NCI-H526 treated with DMSO at 0.1 percent for 48 hours (cell line): ENCODE measurements at regions not wholly inside any gene's neighbourhood (a gene's known extent, or its start where the extent isn't known, plus 50 kb on each side); places are given as distances from the start of the nearest gene placed in this dataset.

Experiments used
- DNase-seq: peaks from one replicate; lab custom pipeline; 2025; lab: John Stamatoyannopoulos, UW

DNA sequence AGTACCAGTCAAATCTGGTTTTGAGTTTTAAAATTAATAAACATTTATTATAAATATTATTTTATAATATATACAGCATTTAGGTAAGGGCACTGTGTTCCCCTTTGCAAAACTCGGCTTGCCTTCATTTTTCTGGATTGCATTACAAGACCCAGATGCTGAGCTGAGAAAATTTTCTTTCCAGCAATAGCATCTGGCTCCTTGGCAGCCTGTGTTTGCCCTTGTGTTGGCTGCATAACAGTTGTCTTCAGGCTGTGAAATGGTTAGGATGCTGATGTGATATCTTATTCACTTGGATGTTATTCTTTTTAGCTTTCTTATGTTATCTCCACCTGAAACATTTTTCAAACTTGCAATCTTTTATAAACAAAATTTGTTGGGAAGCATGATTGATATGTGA lies 784.4 kb downstream of the DACH1 start:
- no peak for DNase-seq

DNA sequence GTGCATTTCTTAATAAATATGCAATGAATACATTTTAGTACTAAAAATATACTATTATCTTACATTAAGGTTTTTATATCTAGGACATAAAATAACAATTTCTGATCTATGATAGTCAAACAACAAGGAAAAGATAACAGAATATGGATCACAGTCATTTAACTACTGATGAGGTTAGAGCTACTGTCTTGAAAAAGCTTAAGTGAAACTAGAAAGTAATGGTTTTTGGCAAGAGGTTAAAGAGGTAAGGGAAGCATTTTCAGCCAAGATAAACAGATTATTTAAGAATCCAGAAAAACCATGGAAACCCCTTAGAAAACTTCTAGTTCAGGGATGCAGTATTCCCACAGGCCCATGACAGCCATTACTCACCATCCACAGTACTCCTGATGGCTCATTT lies 787.4 kb downstream of the DACH1 start:
- DNase-seq = no peak

DNA sequence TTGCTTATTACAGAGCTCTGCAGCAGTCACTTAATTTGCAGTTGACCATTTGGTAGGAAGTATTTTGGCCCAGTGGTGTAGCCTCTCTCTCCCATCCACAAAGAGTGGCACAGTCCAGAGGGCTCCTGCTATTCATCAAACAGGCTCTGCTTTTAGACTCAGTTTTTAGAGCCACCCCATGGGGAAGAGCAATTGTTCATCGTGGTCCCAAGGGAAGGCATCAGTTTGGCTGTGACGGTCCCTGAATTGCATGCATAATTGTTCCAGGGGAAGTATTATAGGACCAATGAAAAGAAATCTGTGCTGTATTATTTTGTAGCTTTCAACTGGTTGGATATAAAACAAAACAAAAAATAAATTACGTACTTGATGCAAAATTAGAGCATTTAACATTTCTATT lies 799.0 kb downstream of the DACH1 start:
- DNase-seq = no peak

DNA sequence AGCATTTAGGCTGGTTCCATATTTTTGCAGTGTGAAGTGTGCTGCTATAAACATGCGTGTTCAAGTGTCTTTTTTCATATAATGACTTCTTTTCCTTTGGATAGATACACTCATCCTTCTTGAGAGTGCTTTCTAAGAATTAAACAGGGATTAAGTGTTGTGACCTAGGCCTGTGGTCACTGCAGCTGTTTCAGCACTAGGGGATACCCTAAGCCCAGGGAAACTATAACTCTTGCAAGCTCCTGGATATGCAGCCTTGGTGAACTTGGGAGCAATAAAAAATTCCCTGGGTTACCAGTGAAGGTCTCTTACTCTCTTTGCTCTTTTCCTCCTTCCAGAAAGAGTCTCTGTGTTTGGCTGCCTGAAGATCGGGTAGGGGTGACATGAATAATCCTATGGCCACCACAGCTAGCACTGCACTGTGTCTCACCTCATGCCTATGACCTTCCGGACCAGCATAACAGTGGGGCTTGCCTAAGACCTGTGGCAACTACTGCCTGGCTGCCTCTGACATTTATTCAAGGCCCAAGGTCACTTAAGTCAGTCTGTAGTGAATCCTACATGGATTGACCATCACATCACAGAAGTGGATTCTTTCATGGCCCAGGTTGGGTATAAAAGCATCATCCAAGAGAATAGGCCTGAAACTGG lies 799.7 kb downstream of the DACH1 start:
- no peak for DNase-seq

DNA sequence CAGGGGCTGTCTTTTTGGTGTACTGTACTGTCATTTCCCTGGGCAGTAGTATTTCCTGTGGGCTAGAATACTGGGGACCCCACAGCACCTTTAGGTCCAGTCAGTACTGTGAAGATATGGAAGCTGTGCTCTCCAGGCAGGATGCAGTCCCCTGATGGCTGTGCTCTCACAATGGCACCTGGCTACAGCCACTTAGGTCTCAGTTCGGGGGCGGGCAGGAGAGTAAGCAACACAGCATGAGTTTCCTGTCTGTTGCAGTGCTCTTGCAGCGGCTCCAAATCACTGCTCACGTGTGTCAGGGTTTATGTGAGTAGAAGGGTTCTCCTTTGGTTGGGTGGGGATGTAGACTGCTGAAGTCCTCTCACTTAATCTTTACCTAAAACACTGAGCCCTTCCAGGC lies 810.4 kb downstream of the DACH1 start:
- DNase-seq = no peak

DNA sequence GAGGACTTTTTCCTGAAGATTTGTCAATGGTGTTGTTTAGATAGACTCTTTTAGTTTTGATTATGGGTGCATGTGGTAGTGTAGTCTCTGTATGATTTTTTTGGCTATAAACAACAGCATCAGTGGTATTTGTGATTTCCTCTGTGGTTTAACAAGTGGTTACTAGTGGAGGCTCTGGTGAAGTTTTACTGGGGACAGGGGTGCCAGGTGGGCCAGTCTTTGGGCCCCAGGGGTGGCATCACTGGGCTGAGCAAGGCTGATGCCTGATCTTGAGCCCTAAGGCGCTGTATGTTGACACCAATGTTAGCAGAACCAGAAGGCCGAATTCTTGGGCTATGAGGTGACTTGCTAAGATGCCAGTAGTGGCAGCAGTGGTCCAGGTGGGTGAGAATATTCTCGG lies 811.4 kb downstream of the DACH1 start:
- DNase-seq = no peak

DNA sequence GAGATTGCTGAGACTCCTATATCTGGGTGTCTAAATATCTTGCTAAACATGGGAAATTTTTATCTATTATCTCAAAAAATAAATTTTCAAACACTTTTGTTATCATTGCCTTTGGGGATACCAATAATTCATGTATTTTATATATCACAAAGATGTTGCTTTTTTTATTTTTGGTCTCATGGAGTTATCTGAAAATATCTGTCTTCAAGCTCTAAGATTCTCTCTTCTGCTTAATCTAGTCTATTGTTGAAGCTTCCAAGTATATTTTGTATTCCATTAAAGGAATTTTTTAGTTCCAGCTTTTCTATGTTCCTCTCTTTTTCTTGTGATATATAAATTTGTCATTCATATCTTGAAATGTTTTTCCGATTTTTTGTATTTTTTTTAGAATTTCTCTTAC lies 812.0 kb downstream of the DACH1 start:
- no peak for DNase-seq

DNA sequence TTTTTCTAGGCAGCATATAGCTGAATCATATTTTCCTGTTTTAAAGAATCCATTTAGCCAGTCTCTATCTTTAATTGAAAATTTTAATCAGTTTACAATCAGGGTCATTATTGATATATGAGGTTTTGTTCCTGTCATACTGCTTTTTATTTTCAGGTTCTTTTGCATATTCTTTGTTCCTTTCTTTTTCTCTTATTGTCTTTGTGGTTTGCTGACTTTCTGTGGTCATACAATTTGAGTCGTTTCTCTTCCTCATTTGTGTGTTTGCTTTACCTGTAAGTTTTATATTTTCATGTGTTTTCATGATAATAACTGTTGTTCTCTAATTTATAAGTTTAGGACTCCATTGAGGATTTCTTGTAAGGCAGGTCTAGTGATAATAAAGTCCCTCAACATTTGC lies 812.6 kb downstream of the DACH1 start:
- no peak for DNase-seq

DNA sequence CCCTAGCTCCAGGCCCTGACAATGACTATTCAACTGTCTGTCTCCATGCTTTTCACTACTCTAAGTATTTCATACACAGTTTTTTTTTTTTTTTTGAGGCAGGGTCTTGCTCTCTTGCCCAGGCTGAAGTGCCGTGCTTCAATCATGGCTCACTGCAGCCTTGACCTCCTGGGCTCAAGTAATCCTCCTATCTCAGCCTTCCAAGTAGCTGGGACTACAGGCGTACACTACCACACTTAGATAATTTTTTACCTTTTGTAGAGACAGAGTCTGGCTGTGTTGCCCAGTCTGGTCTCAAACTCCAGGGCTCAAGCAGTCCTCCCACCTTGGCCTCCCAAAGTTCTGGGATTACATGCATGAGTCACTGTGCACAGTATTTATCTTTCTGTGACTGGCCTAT lies 815.4 kb downstream of the DACH1 start:
- no peak for DNase-seq

DNA sequence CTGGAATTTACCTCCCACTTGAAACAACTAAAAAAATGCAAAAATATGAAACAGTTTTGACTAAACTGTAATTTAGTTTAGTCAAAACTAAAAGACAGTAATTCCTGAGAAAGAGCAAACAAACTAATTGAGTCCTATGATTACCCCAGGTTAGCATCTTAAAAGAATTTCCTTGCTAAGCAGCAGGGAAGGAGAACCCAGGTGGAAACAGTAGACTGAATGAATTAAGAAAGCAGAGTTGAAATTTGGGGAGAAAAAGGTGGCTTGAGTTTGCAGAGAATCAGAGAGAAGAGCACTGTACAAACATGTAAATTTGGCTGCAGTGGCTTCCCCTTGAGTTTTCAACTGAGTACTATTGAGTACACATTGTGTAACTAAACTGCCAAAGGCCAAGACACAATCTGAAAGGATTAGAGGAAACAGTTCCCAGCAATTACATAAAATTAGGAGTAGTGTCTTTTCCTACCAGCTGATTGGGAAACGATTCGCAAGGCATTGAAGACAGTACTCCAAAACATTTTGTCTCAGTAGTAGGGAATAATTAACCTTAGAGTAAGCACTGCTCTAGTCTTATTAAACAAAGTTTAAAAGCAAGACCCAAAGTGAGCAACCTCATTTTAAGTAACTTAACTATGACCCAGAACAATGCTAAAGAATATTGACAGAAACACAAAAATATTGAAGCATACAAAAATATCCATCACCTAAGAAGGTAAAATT lies 820.5 kb downstream of the DACH1 start:
- no peak for DNase-seq

DNA sequence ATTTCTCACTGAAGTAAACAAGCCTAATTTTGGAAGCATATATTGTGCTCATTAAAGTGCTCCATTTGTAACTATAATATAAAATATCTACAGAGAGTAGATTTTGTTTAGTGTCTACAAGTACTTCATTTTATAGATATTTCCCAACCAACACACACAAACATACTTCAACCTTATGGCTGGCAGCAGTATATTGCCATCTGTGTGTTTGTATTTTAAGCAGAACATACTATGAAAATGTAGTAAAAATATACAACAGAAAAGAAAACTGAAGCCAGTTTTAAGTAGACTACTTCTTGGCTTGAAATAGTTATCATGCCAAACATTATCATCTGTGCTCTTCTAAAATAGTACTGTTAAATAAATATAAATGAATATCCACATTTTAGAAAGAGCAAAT lies 821.9 kb downstream of the DACH1 start:
- no peak for DNase-seq

DNA sequence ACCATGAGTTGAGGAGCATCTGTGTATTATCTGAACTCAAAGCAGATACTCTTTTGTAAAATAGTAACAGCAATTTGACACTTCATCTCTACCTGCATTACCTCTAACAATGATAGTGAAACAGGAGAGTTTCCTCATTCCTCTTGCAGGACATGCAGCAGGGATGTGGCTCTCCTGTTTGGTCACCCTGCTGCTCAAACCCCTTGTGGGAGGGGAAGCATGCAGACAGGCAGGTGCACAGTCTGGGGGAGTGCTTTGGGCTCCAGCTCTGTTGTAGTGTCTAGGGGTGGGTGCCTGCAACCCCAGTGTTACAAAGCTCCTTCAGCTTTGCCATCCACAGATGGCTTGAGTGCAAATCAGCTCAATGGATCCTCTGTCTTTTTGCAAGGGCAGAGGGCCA lies 827.6 kb downstream of the DACH1 start:
- no peak for DNase-seq

DNA sequence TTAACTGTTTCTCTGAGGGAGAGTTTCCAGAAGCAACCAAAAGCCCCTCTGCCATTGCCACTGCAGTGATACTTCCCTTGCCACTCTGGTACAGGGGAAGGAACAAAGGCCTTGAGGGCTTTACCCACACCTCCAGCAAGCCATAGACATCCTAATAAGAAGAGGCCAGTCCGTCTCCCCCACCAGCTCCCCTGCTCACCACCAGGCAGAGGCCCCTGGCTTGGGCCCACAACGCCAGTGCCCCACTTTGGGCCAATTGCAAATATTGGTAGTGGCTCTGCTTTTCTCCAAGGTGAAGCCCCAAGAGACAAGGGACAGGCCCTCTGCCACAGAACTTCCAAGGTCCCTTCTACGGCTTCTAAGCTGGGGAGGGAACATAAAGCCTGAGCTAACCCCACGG lies 833.0 kb downstream of the DACH1 start:
- no peak for DNase-seq

DNA sequence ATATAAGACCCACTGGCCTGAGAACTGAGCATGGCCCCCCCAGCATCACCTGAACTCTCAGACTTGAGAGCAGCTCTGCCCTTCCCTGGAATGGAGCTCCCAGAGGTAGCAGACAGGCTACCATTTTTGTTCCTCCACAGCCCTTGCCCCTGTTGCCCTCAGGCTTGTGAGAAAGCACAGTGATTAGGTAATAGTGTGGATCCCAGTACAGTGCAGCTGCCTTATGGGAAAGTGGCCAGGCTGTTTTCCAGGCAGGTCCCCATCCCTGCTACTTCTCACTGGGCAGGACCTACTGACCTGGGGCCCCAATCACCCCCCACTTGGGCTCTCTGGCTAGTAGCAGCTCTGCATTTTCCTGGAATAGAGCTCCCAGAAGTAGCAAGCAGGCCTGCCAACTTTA lies 834.0 kb downstream of the DACH1 start:
- no peak for DNase-seq

DNA sequence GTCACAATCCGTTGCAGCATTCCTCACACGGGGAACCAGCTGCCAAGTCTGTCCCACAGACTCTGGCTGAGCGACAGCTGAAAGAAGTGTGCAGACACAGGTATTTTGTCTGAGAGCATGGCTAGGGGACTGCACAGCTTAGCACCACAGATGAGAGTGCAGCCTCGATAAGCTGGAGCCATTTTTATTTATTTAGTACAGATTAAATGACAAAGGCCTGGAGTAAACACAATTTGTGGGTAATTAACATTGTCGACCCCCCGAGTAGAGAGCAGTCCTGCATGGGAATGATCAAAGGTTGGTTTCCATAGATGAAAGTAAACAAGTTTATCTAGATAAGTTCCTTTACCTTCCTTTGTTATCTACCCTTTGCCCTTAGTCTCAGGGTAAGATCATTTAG lies 836.2 kb downstream of the DACH1 start:
- no peak for DNase-seq

DNA sequence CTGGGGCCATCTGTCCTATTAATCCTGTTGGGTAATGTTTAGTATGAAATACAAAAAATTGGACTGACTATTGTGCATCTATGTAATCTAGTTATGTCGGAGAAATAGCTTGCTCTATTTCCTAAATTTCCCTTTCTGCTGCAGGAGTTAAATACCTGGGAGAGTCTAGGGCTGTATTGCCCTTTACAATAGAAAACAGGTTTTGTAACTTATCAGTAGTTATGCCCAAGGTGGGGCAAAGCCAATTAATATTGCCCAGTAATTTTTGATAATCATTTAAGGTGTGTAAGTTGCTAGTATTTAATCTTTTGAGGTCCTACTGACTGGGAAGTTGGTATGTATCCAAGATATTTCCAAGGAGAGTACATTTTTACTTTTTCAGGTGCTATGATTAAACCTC lies 838.1 kb downstream of the DACH1 start:
- DNase-seq = no peak

DNA sequence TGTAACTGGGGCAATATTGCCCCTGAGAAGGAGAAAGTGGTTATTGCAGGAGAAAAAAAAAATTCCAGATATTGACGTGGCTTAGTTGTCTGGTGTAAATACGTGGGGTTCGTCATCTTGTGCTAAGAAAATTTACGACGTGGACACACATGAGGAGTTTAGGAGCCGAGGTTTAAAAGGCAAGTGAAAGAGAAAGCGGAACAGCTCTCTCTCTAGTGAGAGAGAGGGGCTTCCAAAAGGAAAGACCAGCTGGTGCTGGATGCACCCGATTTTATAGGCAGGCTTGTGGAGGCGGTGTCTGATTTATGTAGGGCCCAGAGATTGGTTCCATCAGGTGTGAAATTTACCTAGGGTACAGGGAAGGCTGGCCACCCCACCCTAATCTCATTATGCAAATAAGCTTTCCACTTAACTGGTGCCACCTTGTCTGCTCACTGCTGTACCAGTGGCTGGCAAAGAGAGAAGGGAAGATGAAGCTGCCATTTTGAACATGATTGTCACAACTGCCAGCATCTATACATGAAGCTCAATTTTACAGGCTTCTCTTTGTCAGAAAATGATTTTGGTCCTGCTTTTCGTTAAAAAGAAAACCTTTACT lies 845.1 kb downstream of the DACH1 start:
- DNase-seq = peak; percentile 52

DNA sequence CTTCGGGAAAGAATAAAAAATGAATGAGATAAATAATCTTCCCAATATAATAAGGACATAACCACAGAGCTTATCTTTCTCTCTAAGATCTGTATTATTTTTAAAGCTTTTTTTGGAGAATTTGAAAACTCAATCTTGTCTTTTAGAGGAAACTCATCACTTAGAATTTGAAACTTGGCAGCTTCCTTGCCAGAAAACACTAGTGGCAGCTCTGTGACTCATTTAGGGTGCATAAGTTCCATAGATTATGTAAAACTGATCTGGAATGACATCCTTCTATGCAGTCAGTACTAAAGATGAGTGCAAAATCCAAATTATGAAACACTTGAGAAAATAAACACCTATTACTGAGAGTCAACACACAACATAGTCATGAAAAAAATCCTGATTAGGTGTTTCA lies 848.0 kb downstream of the DACH1 start:
- no peak for DNase-seq

DNA sequence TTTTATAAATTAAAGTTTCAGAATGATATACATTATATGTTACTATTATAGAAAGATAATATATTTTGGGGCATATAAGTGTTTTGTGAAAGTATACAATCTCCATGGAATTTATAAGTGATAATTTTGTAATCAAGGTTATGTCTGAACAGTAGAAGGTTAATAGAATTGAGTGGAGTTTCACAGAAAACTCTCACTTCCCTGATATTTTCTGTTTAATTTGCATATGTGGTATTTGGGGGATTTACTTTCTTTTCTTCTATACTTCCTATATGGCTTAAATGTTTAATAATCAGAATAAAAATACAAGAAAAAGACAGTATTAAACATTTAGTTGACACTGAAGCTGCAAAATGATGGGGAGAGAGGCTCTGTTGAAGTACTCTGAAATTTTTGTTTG lies 848.5 kb downstream of the DACH1 start:
- no peak for DNase-seq

DNA sequence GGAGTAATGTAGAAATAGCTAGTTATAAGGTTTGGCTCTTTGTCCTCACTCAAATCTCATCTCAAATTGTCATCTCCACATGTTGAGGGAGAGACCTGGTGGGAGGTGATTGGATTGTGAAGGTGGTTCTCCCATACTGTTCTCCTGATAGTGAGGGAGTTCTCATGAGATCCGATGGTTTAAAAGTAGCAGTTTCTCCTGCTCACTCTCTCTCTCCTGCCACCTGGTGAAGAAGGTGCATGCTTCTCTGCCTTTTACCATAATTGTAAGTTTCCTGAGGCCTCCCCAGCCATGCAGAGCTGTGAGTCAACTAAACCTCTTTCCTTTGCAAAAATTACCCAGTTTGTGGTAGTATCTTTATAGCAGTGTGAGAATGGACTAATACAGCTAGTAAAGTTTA lies 849.4 kb downstream of the DACH1 start:
- DNase-seq = no peak

DNA sequence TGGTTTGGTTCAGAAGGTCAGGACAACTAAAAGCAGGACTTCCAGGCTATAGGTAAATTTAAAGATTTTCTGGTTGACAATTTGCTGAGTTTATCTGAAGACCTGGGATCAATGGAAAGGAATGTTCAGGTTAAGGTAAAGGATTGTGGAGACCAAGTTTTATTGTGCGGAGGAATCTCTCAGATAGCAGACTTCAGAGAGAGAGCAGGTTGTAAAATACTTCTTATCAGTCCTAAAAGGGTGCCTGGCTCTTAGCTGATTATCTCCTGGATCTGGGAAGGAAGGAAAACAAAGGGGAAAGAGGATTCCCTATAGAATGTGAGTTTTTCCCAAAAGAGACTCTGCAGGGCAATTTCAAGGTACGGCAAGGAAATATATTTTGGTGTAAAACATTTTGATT lies 851.5 kb downstream of the DACH1 start:
- DNase-seq = no peak

DNA sequence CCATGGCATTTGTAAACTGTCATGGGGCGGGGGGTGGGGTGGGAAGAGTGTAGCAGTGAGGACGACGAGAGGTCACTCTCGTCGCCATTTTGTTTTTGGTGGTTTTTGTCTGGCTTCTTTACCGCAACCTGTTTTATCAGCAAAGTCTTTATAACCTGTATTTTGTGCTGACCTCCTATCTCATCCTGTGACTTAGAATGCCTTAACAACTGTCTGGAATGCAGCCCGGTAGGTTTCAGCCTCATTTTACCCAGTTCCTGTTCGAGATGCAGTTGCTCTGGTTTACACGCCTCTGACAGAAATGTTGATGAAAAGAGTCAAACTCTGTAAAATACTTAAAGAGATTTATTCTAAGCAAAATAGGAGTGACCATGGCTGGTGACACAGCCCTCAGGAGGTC lies 852.0 kb downstream of the DACH1 start:
- DNase-seq = no peak

DNA sequence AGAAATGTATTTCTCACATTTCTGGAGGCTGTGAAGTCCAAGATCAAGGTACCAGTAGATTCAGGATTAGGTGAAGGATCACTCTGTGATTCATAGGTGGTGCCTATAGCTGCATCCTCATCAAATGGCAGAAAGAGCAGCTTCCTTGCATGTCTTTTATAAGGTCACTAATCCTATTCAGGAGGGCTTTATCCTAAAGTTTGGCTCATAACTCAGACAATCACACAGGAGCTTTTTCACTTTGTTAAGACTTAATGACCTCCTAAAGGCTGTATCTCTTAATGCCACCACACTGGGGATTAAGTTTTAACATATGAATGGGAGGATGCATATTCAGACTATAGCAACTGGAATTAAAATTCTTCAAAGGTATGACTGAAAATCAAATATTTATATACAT lies 861.1 kb downstream of the DACH1 start:
- no peak for DNase-seq

DNA sequence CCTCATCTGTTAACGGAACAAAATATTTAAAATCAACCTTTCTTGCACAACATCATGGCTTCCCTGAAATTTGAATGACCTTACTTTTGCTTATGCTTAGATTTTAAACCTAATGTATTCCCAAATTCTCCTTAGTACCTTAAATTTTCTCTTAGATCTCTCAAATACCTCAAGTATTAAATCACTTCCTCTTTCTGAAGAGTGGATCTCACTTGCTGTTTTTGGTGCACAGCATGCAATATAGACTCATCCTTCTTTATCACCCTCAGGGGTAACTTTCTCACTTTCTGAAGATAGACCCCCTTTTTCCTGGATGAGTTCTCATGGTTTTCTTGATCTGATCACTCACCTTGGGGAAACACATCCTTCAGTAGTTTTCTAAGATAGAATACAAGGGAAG lies 871.7 kb downstream of the DACH1 start:
- no peak for DNase-seq
